WTC11 (cell line): ENCODE measurements at regions not wholly inside any gene's neighbourhood (a gene's known extent, or its start where the extent isn't known, plus 50 kb on each side); places are given as distances from the start of the nearest gene placed in this dataset.

Experiments
- ATF3 ChIP-seq: sonication (generic); formaldehyde crosslinking; conservative IDR thresholded peaks from 2 replicates; pipeline ENCODE4 v1.8.1; 2022; ENCODE audit warnings: mild to moderate bottlenecking, missing genetic modification reagents
- CTCF ChIP-seq: fragments of 200-600 bp; IDR thresholded peaks from 2 replicates; pipeline ENCODE4 v1.8.0; 2022; ENCODE audit warnings: antibody characterized with exemption
- EMX1 ChIP-seq: fragments of 250-450 bp; sonication (Bioruptor Pico); IDR thresholded peaks from 2 replicates; pipeline ENCODE4 v1.8.0; 2021; ENCODE audit warnings: mild to moderate bottlenecking
- FOXJ3 ChIP-seq: sonication (generic); formaldehyde crosslinking; IDR thresholded peaks from 2 replicates; pipeline ENCODE4 v1.9.0; 2021; ENCODE audit warnings: missing genetic modification reagents, mild to moderate bottlenecking, borderline replicate concordance
- MAX ChIP-seq: sonication (generic); formaldehyde crosslinking; IDR thresholded peaks from 2 replicates; pipeline ENCODE4 v1.8.0; 2022; ENCODE audit warnings: mild to moderate bottlenecking, missing genetic modification reagents
- NR3C1 ChIP-seq: sonication (generic); formaldehyde crosslinking; conservative IDR thresholded peaks from 2 replicates; pipeline ENCODE4 v1.8.1; 2023; ENCODE audit warnings: low read depth, mild to moderate bottlenecking, missing genetic modification reagents
- STAT6 ChIP-seq: sonication (generic); formaldehyde crosslinking; conservative IDR thresholded peaks from 2 replicates; pipeline ENCODE4 v1.8.1; 2023; ENCODE audit warnings: mild to moderate bottlenecking, low read depth, missing genetic modification reagents, moderate library complexity
- TEAD4 ChIP-seq: sonication (generic); formaldehyde crosslinking; IDR thresholded peaks from 2 replicates; pipeline ENCODE4 v1.8.0; 2022; ENCODE audit warnings: mild to moderate bottlenecking, missing genetic modification reagents
- ZBTB21 ChIP-seq: sonication (generic); formaldehyde crosslinking; IDR thresholded peaks from 2 replicates; pipeline ENCODE4 v1.8.1; 2023; ENCODE audit warnings: mild to moderate bottlenecking, missing genetic modification reagents, borderline replicate concordance
- ZNF281 ChIP-seq: sonication (generic); formaldehyde crosslinking; IDR thresholded peaks from 2 replicates; pipeline ENCODE4 v1.8.0; 2023; ENCODE audit warnings: mild to moderate bottlenecking, missing genetic modification reagents
- ZNF512 ChIP-seq: sonication (generic); formaldehyde crosslinking; IDR thresholded peaks from 2 replicates; pipeline ENCODE4 v1.8.1; 2022; ENCODE audit warnings: missing genetic modification reagents, borderline replicate concordance

GRCh38 chr20:51968151-51968550 lies 165.8 kb upstream of the SALL4 start:
- no peak for TF ChIP-seq MAX
- no peak for TF ChIP-seq ZNF281 (CRISPR knock-in tag)
- no peak for TF ChIP-seq EMX1 (CRISPR knock-in tag)
- TF ChIP-seq CTCF = no peak
- no peak for TF ChIP-seq ZBTB21 (CRISPR knock-in tag)
- no peak for TF ChIP-seq FOXJ3 (CRISPR knock-in tag)
- no peak for TF ChIP-seq ZNF512 (CRISPR knock-in tag)
- no peak for TF ChIP-seq STAT6 (CRISPR knock-in tag)
- no peak for TF ChIP-seq ATF3 (CRISPR knock-in tag)
- TF ChIP-seq TEAD4 = no peak
- TF ChIP-seq NR3C1 = no peak
